ENCODE measurements at regions not wholly inside any gene's neighbourhood (a gene's known extent, or its start where the extent isn't known, plus 50 kb on each side); places are given as distances from the start of the nearest gene placed in this dataset.

DNA sequence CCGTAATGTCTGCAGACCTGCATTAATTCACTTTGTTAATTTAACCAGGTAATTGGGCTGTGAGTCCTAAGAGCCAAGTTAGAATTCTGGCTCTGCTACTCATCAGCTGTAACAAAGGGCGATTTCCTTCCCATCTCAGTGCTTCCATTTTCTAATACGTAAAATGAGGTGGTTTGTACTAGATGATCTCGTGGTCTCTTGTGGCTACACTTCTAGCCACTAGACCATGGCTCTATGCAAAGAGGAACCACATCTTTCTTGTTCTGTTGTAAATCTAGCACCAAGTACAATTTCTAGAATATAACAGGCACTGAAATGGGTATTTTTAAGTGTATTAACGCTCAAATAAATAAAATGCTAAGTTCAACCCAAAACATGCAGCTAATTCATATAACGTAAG is 174.4 kb upstream of the THBS1 start:
- WGBS, 2 donors: 86 to 87% methylated on average over 6 of the region's 6 CpGs
- TF ChIP-seq POLR2A (IDR thresholded peaks at IDR 0.05) (no peak), CTCF (IDR thresholded peaks at IDR 0.05) (no peak)
- DNase-seq (ENCODE audit: low spot score in 2 of 2): no peak
- intact Hi-C loops (cut with DNase I; ENCODE audit: low total_unique reads): no loop called here
- H3K4me3 ChIP-seq (ENCODE audit: low read depth, poor library complexity, severe bottlenecking): no peak overlapping the region

- DNase-seq (ENCODE audit: low spot score in 2 of 2): no peak
- TF ChIP-seq POLR2A (IDR thresholded peaks at IDR 0.05): no peak
- no peak for TF ChIP-seq CTCF (IDR thresholded peaks at IDR 0.05)
- intact Hi-C loops (cut with DNase I; ENCODE audit: low total_unique reads): no loop called here
- WGBS, 2 donors: 89 to 97% methylated on average over 2 of the region's 2 CpGs
- H3K4me3 ChIP-seq (ENCODE audit: low read depth, poor library complexity, severe bottlenecking): no peak overlapping the region
Observed at GRCh38 chr15:39407116-39407515, 173.8 kb upstream of the THBS1 start.

DNA sequence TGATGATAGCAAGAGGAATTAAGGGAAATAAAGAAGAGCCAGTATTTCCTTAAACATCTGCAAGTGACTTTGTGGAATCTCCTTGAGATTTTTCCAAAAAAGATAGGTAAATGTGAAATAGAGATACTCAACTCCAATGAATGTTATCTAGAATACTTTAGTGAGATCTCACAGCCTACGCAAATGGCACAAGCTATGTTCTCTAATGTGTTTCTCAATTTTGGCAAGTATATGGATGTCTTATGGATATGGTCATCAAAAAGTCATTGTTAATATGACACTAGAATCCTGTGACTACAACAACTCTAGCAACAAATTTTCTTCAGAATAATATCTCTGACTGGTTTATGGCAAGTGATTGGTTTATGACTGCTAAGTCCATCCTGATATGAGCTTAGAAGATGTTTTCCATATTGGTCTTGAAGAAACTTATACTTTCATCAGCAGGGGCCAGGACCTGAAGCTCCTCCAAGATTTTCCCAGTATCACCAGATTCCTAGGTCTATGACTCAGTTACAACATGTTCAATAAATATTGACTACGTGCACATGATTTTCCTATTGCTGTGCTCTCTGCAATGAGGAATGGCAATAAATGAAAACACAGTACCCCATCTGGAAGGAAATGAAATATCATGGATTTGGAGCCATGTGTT is 170.9 kb upstream of the THBS1 start:
- no peak for DNase-seq (ENCODE audit: low spot score in 2 of 2)
- no peak overlapping the region for H3K4me3 ChIP-seq (ENCODE audit: low read depth, poor library complexity, severe bottlenecking)
- WGBS, 2 donors: 93 to 95% methylated on average over 2 of the region's 2 CpGs
- intact Hi-C loops (cut with DNase I; ENCODE audit: low total_unique reads): no loop called here
- TF ChIP-seq CTCF (IDR thresholded peaks at IDR 0.05) (no peak), POLR2A (IDR thresholded peaks at IDR 0.05) (no peak)

DNA sequence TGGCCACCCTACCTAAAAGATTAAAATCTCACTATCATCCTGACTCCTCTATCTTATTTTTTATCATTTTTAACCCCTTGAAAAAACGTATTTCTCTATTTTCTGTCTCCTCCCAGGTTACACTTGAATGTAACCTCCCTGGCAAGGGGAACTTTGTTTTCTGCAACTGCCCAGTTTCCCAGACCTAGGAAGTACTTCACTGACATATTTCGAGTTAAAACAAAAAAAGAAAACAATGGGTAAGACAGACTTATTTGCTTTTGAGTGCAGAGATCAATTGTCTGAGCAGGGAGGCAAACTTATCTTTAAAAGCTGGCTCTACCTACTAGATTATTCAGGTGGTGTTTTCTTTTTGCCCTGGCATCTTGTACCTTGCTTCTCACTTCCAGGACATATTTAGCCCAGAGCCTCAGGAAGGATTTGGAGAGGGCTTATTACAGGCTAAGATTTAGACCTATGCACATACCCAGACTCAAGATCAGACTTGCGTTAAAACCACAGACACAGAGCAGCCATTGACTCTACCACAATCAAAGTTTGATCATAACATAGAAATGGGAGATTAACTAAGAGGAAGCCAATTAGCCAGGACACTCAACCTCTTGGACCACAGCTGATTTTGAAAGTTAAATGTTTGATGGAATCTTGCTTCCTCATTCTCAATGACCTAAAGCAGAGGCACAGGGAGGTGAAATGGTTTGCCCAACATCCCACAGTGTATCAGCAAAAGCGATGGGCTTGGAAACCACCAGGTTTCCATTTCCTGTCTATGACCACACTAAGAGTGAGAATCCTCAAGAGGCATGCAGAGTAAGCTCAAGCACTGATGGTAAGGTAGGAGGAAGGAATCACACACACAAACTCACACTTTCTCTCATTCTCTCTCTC is 169.5 kb upstream of the THBS1 start:
- WGBS, 2 donors: 59 to 63% methylated on average over 4 of the region's 4 CpGs

GRCh38 chr15:39413558-39413957 is 167.3 kb upstream of the THBS1 start:
- no peak for TF ChIP-seq POLR2A (IDR thresholded peaks at IDR 0.05)
- TF ChIP-seq CTCF (IDR thresholded peaks at IDR 0.05): no peak
- 37 to 51% methylated on average over 1 of the region's 1 CpG for WGBS, 2 donors
- no peak for DNase-seq (ENCODE audit: low spot score in 2 of 2)

More for the DNA sequence above, 169.5 kb upstream of the THBS1 start:
- DNase-seq (ENCODE audit: low spot score in 2 of 2): no peak
- TF ChIP-seq CTCF (IDR thresholded peaks at IDR 0.05) (no peak), POLR2A (IDR thresholded peaks at IDR 0.05) (no peak)
- intact Hi-C loops (cut with DNase I; ENCODE audit: low total_unique reads): no loop called here
- H3K4me3 ChIP-seq (ENCODE audit: low read depth, poor library complexity, severe bottlenecking): no peak overlapping the region

More at GRCh38 chr15:39413558-39413957, 167.3 kb upstream of the THBS1 start:
- intact Hi-C loops (cut with DNase I; ENCODE audit: low total_unique reads): no loop called here
- no peak overlapping the region for H3K4me3 ChIP-seq (ENCODE audit: low read depth, poor library complexity, severe bottlenecking)

All from lower leg skin (tissue), 4 donors.